GM19328 (cell line): ENCODE measurements at regions not wholly inside any gene's neighbourhood (a gene's known extent, or its start where the extent isn't known, plus 50 kb on each side); places are given as distances from the start of the nearest gene placed in this dataset.
"Not testable (repeated sequence)": the region's sequence is repeated elsewhere in the genome, so short reads cannot be mapped to it uniquely, and the experiment has no call there.

ENCODE experiments used
- ATAC-seq: cut with Tn5 transposase; IDR thresholded peaks from one replicate; pipeline ENCODE4 v1.9.1; 2021; ENCODE audit warnings: mild to moderate bottlenecking, moderate library complexity; ENCODE audit not compliant: unreplicated experiment

- no peak for ATAC-seq
Measured at GRCh38 chr5:103891151-103891550, 328.6 kb upstream of the NUDT12 start.

- ATAC-seq: no peak
Measured at GRCh38 chr5:103890313-103890712, 327.7 kb upstream of the NUDT12 start.

GRCh38 chr5:103889500-103890209 is 327.1 kb upstream of the NUDT12 start:
- peak; percentile 84 for ATAC-seq

- ATAC-seq: no peak
Measured at GRCh38 chr5:103886826-103887225, 324.2 kb upstream of the NUDT12 start.

GRCh38 chr5:103883143-103883542 is 320.6 kb upstream of the NUDT12 start:
- ATAC-seq: no peak

- no peak for ATAC-seq
Measured at GRCh38 chr5:103881560-103881959, 319.0 kb upstream of the NUDT12 start.

- ATAC-seq: no peak
Measured at GRCh38 chr5:103867857-103868598, 305.4 kb upstream of the NUDT12 start.

GRCh38 chr5:103866169-103866568 is 303.6 kb upstream of the NUDT12 start:
- no peak for ATAC-seq

- ATAC-seq: no peak
Measured at GRCh38 chr5:103862398-103862797, 299.8 kb upstream of the NUDT12 start.

- no peak for ATAC-seq
Measured at GRCh38 chr5:103860327-103860726, 297.7 kb upstream of the NUDT12 start.

- not testable (repeated sequence) for ATAC-seq
Measured at GRCh38 chr5:103858367-103858766, 295.8 kb upstream of the NUDT12 start.

- ATAC-seq: no peak
Measured at GRCh38 chr5:103851091-103851490, 288.5 kb upstream of the NUDT12 start.

GRCh38 chr5:103849934-103850333 is 287.3 kb upstream of the NUDT12 start:
- no peak for ATAC-seq

GRCh38 chr5:103847060-103847459 is 284.5 kb upstream of the NUDT12 start:
- ATAC-seq: no peak

- no peak for ATAC-seq
Measured at GRCh38 chr5:103842936-103843335, 280.3 kb upstream of the NUDT12 start.

- no peak for ATAC-seq
Measured at GRCh38 chr5:103840600-103840999, 278.0 kb upstream of the NUDT12 start.

- no peak for ATAC-seq
Measured at GRCh38 chr5:103834216-103834615, 271.6 kb upstream of the NUDT12 start.

- ATAC-seq: no peak
Measured at GRCh38 chr5:103829585-103829984, 267.0 kb upstream of the NUDT12 start.

GRCh38 chr5:103827976-103828375 is 265.4 kb upstream of the NUDT12 start:
- ATAC-seq: no peak

GRCh38 chr5:103821361-103821760 is 258.8 kb upstream of the NUDT12 start:
- ATAC-seq: no peak

GRCh38 chr5:103808464-103809106 is 246.0 kb upstream of the NUDT12 start:
- ATAC-seq: peak; percentile 71

- no peak for ATAC-seq
Measured at GRCh38 chr5:103804711-103805110, 242.1 kb upstream of the NUDT12 start.
